ENCODE measurements at regions not wholly inside any gene's neighbourhood (a gene's known extent, or its start where the extent isn't known, plus 50 kb on each side); places are given as distances from the start of the nearest gene placed in this dataset.

DNA sequence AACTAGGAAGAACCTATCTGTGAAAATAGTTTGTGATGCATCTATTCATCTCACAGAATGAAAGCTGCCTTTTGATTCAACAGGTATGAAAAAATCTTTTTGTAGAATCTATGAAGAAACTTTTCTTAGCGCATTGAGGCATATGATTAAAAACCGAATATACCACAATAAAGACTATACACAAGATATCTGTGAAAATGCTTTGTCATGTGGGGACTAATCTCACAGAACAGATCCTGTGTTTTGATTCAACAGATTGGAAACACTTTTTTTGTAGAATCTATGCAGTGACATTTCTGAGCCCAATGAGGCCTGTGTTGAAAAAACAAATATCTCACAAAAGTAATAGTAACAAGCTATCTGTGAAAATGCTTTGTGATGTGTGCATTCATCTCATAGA is 2247.5 kb downstream of the TP53TG3F start:
- Histone ChIP-seq H3K79me2 (ENCODE audit: insufficient read depth, low read depth) (no peaks in the 10 kb centered on the region), H3K27ac (no peak overlapping the region), H3K36me3 (ENCODE audit: insufficient read depth) (no peaks in the 10 kb centered on the region), H3K9ac (no peak overlapping the region), H3K4me2 (no peak overlapping the region), H3K4me1 (ENCODE audit: low read depth, poor library complexity, severe bottlenecking) (no peaks in the 10 kb centered on the region), H4K20me1 (ENCODE audit: insufficient read depth) (no peaks in the 10 kb centered on the region), H3K4me3 (IDR thresholded peaks at IDR 0.05; ENCODE audit: insufficient read depth, low read depth, low read length) (no peak overlapping the region), H3K27me3 (ENCODE audit: insufficient read depth, low read depth) (no peaks in the 10 kb centered on the region), H2AFZ (ENCODE audit: low read depth) (no peak overlapping the region)
- TF ChIP-seq, protein P1, sequence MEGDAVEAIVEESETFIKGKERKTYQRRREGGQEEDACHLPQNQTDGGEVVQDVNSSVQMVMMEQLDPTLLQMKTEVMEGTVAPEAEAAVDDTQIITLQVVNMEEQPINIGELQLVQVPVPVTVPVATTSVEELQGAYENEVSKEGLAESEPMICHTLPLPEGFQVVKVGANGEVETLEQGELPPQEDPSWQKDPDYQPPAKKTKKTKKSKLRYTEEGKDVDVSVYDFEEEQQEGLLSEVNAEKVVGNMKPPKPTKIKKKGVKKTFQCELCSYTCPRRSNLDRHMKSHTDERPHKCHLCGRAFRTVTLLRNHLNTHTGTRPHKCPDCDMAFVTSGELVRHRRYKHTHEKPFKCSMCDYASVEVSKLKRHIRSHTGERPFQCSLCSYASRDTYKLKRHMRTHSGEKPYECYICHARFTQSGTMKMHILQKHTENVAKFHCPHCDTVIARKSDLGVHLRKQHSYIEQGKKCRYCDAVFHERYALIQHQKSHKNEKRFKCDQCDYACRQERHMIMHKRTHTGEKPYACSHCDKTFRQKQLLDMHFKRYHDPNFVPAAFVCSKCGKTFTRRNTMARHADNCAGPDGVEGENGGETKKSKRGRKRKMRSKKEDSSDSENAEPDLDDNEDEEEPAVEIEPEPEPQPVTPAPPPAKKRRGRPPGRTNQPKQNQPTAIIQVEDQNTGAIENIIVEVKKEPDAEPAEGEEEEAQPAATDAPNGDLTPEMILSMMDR (conservative IDR thresholded peaks at IDR 0.05; ENCODE audit: low read depth, low read length): no peak

- no peak overlapping the region for H2AFZ ChIP-seq (ENCODE audit: low read depth)
- H3K36me3 ChIP-seq (ENCODE audit: insufficient read depth): no peaks in the 10 kb centered on the region
- H3K4me2 ChIP-seq: no peak overlapping the region
- H3K9ac ChIP-seq: no peak overlapping the region
- no peaks in the 10 kb centered on the region for H4K20me1 ChIP-seq (ENCODE audit: insufficient read depth)
- no peak overlapping the region for H3K27ac ChIP-seq
- H3K79me2 ChIP-seq (ENCODE audit: insufficient read depth, low read depth): no peaks in the 10 kb centered on the region
- no peaks in the 10 kb centered on the region for H3K4me1 ChIP-seq (ENCODE audit: low read depth, poor library complexity, severe bottlenecking)
- TF ChIP-seq, protein P1 (conservative IDR thresholded peaks at IDR 0.05; ENCODE audit: low read depth, low read length): no peak
- H3K4me3 ChIP-seq (IDR thresholded peaks at IDR 0.05; ENCODE audit: insufficient read depth, low read depth, low read length): no peak overlapping the region
- no peaks in the 10 kb centered on the region for H3K27me3 ChIP-seq (ENCODE audit: insufficient read depth, low read depth)
Measured at GRCh38 chr16:35711435-35711834, 2252.0 kb downstream of the TP53TG3F start.

DNA sequence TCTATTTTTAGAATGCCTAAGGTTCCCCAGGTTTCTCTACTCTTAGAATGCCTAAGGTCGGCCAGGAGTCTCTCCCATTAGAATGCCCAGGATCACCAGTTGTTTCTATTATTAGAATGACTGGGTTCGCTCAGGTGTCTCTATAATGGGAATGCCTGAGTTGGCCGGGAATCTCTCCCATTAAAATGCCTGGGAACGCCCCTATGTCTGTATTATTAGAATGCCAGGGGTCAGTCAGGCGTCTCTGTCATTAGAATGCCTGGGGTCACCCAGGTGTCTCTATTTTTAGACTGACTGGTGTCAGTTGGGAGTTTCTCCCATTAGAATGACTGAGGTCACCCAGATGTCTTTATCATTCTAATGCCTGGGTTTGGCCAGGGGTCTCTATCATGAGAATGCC is 2252.5 kb downstream of the TP53TG3F start:
- Histone ChIP-seq H3K27me3 (ENCODE audit: insufficient read depth, low read depth) (no peaks in the 10 kb centered on the region), H4K20me1 (ENCODE audit: insufficient read depth) (no peaks in the 10 kb centered on the region)

GRCh38 chr16:35713762-35714650 is 2254.6 kb downstream of the TP53TG3F start:
- Histone ChIP-seq H3K27ac (no peak overlapping the region), H3K4me2 (no peak overlapping the region), H2AFZ (ENCODE audit: low read depth) (no peak overlapping the region), H3K79me2 (ENCODE audit: insufficient read depth, low read depth) (no peaks in the 10 kb centered on the region), H4K20me1 (ENCODE audit: insufficient read depth) (no peaks in the 10 kb centered on the region), H3K36me3 (ENCODE audit: insufficient read depth) (no peaks in the 10 kb centered on the region), H3K27me3 (ENCODE audit: insufficient read depth, low read depth) (no peaks in the 10 kb centered on the region), H3K4me3 (IDR thresholded peaks at IDR 0.05; ENCODE audit: insufficient read depth, low read depth, low read length) (no peak overlapping the region), H3K4me1 (ENCODE audit: low read depth, poor library complexity, severe bottlenecking) (no peaks in the 10 kb centered on the region), H3K9ac (no peak overlapping the region)
- TF ChIP-seq, protein P1 (conservative IDR thresholded peaks at IDR 0.05; ENCODE audit: low read depth, low read length): no peak

More for the DNA sequence above, 2252.5 kb downstream of the TP53TG3F start:
- TF ChIP-seq, protein P1 (conservative IDR thresholded peaks at IDR 0.05; ENCODE audit: low read depth, low read length): no peak
- Histone ChIP-seq H2AFZ (ENCODE audit: low read depth) (no peak overlapping the region), H3K79me2 (ENCODE audit: insufficient read depth, low read depth) (no peaks in the 10 kb centered on the region), H3K9ac (no peak overlapping the region), H3K4me3 (IDR thresholded peaks at IDR 0.05; ENCODE audit: insufficient read depth, low read depth, low read length) (no peak overlapping the region), H3K4me2 (no peak overlapping the region), H3K4me1 (ENCODE audit: low read depth, poor library complexity, severe bottlenecking) (no peaks in the 10 kb centered on the region), H3K27ac (no peak overlapping the region), H3K36me3 (ENCODE audit: insufficient read depth) (no peaks in the 10 kb centered on the region)

All from KMS-11 (cell line).